ENCODE measurements at regions not wholly inside any gene's neighbourhood (a gene's known extent, or its start where the extent isn't known, plus 50 kb on each side); places are given as distances from the start of the nearest gene placed in this dataset.
A peak's percentile ranks its signal among the peaks of the same experiment; 100 is the strongest.
"Not testable (repeated sequence)": the region's sequence is repeated elsewhere in the genome, so short reads cannot be mapped to it uniquely, and the experiment has no call there.

- ATAC-seq (no peak), DNase-seq (ENCODE audit: low spot score) (no peak)
- intact Hi-C loops (cut with DNase I): no loop called here
These were observed 301.2 kb downstream of the RPLP1 start for GRCh38 chr15:69753867-69754266.

- intact Hi-C loops (cut with DNase I): no loop called here
- ATAC-seq: no peak
- no peak for DNase-seq (ENCODE audit: low spot score)
These were observed 301.7 kb downstream of the RPLP1 start for GRCh38 chr15:69754313-69754712.

GRCh38 chr15:69755551-69756310 lies 303.1 kb downstream of the RPLP1 start:
- DNase-seq (ENCODE audit: low spot score): no peak
- intact Hi-C loops (cut with DNase I): no loop called here
- no peak for ATAC-seq

GRCh38 chr15:69756440-69756839 lies 303.8 kb downstream of the RPLP1 start:
- no peak for DNase-seq (ENCODE audit: low spot score)
- intact Hi-C loops (cut with DNase I): no loop called here
- no peak for ATAC-seq

GRCh38 chr15:69757186-69757585 lies 304.6 kb downstream of the RPLP1 start:
- no peak for ATAC-seq
- intact Hi-C loops (cut with DNase I): no loop called here
- DNase-seq (ENCODE audit: low spot score): no peak

- DNase-seq (ENCODE audit: low spot score) (no peak), ATAC-seq (no peak)
- intact Hi-C loops (cut with DNase I): no loop called here
These were observed 305.7 kb downstream of the RPLP1 start for GRCh38 chr15:69758291-69758771.

GRCh38 chr15:69758810-69759790 lies 306.5 kb downstream of the RPLP1 start:
- DNase-seq (ENCODE audit: low spot score) (no peak), ATAC-seq (no peak)
- intact Hi-C loops (cut with DNase I): no loop called here

- ATAC-seq (peak; percentile 67), DNase-seq (ENCODE audit: low spot score) (no peak)
- intact Hi-C loops (cut with DNase I): no loop called here
These were observed 307.7 kb downstream of the RPLP1 start for GRCh38 chr15:69760258-69760845.

- DNase-seq (ENCODE audit: low spot score) (no peak), ATAC-seq (peak; percentile 93)
- intact Hi-C loops (cut with DNase I): no loop called here
These were observed 308.4 kb downstream of the RPLP1 start for GRCh38 chr15:69760890-69761568.

GRCh38 chr15:69762373-69763148 lies 309.9 kb downstream of the RPLP1 start:
- ATAC-seq (no peak), DNase-seq (ENCODE audit: low spot score) (no peak)
- intact Hi-C loops (cut with DNase I): no loop called here

GRCh38 chr15:69763831-69764230 lies 311.2 kb downstream of the RPLP1 start:
- ATAC-seq (no peak), DNase-seq (ENCODE audit: low spot score) (no peak)
- intact Hi-C loops (cut with DNase I): no loop called here

- intact Hi-C loops (cut with DNase I): no loop called here
- no peak for ATAC-seq
- no peak for DNase-seq (ENCODE audit: low spot score)
These were observed 313.5 kb downstream of the RPLP1 start for GRCh38 chr15:69766156-69766555.

- no peak for ATAC-seq
- no peak for DNase-seq (ENCODE audit: low spot score)
- intact Hi-C loops (cut with DNase I): no loop called here
These were observed 314.6 kb downstream of the RPLP1 start for GRCh38 chr15:69767191-69767590.

GRCh38 chr15:69769336-69769735 lies 316.7 kb downstream of the RPLP1 start:
- intact Hi-C loops (cut with DNase I); ATAC-seq; DNase-seq (ENCODE audit: low spot score): not testable (repeated sequence)

- not testable (repeated sequence) for DNase-seq (ENCODE audit: low spot score); ATAC-seq
These were observed 321.6 kb downstream of the RPLP1 start for GRCh38 chr15:69774258-69774657.

GRCh38 chr15:69774711-69775110 lies 322.1 kb downstream of the RPLP1 start:
- ATAC-seq; intact Hi-C loops (cut with DNase I); DNase-seq (ENCODE audit: low spot score): not testable (repeated sequence)

More at GRCh38 chr15:69774258-69774657, 321.6 kb downstream of the RPLP1 start:
- intact Hi-C loops (cut with DNase I): not testable (repeated sequence)

GRCh38 chr15:69777356-69777755 lies 320.4 kb downstream of the TLE3 start:
- ATAC-seq: no peak
- no peak for DNase-seq (ENCODE audit: low spot score)
- intact Hi-C loops (cut with DNase I): no loop called here

GRCh38 chr15:69780374-69780773 lies 317.3 kb downstream of the TLE3 start:
- no peak for ATAC-seq
- intact Hi-C loops (cut with DNase I): no loop called here
- DNase-seq (ENCODE audit: low spot score): no peak

Data from sciatic nerve (tissue), 2 donors.